ENCODE measurements at regions not wholly inside any gene's neighbourhood (a gene's known extent, or its start where the extent isn't known, plus 50 kb on each side); places are given as distances from the start of the nearest gene placed in this dataset.

GRCh38 chr7:86942995-86943394 is 116.5 kb downstream of the ELAPOR2 start:
- no peak for DNase-seq

GRCh38 chr7:86942081-86942480 is 117.4 kb downstream of the ELAPOR2 start:
- no peak for DNase-seq

- peak; percentile 67 to 70 for DNase-seq
Measured at GRCh38 chr7:86939197-86939814, 120.1 kb downstream of the ELAPOR2 start.

GRCh38 chr7:86937363-86937878 is 122.0 kb downstream of the ELAPOR2 start:
- DNase-seq, result no peak

GRCh38 chr7:86933295-86933845 is 126.1 kb downstream of the ELAPOR2 start:
- no peak for DNase-seq

- DNase-seq, result peak in 1 of 2 donors; percentile 29
Measured at GRCh38 chr7:86932038-86932512, 127.4 kb downstream of the ELAPOR2 start.

GRCh38 chr7:86931439-86931838 is 128.0 kb downstream of the ELAPOR2 start:
- DNase-seq, result no peak

- DNase-seq, result no peak
Measured at GRCh38 chr7:86930554-86931307, 128.7 kb downstream of the ELAPOR2 start.

GRCh38 chr7:86929293-86930109 is 130.0 kb downstream of the ELAPOR2 start:
- no peak for DNase-seq

GRCh38 chr7:86928308-86928707 is 131.1 kb downstream of the ELAPOR2 start:
- DNase-seq, result no peak

GRCh38 chr7:86926732-86927131 is 132.7 kb downstream of the ELAPOR2 start:
- DNase-seq, result peak; percentile 42 to 50

- DNase-seq, result no peak
Measured at GRCh38 chr7:86925221-86925620, 134.2 kb downstream of the ELAPOR2 start.

- DNase-seq, result no peak
Measured at GRCh38 chr7:86923527-86923926, 135.9 kb downstream of the ELAPOR2 start.

GRCh38 chr7:86920154-86920553 is 139.3 kb downstream of the ELAPOR2 start:
- no peak for DNase-seq

- DNase-seq, result no peak
Measured at GRCh38 chr7:86918245-86918644, 141.2 kb downstream of the ELAPOR2 start.

- DNase-seq, result no peak
Measured at GRCh38 chr7:86916277-86916825, 143.1 kb downstream of the ELAPOR2 start.

- DNase-seq, result no peak
Measured at GRCh38 chr7:86914551-86914950, 144.9 kb downstream of the ELAPOR2 start.
